ENCODE measurements at regions not wholly inside any gene's neighbourhood (a gene's known extent, or its start where the extent isn't known, plus 50 kb on each side); places are given as distances from the start of the nearest gene placed in this dataset.

- TF ChIP-seq, protein P1, sequence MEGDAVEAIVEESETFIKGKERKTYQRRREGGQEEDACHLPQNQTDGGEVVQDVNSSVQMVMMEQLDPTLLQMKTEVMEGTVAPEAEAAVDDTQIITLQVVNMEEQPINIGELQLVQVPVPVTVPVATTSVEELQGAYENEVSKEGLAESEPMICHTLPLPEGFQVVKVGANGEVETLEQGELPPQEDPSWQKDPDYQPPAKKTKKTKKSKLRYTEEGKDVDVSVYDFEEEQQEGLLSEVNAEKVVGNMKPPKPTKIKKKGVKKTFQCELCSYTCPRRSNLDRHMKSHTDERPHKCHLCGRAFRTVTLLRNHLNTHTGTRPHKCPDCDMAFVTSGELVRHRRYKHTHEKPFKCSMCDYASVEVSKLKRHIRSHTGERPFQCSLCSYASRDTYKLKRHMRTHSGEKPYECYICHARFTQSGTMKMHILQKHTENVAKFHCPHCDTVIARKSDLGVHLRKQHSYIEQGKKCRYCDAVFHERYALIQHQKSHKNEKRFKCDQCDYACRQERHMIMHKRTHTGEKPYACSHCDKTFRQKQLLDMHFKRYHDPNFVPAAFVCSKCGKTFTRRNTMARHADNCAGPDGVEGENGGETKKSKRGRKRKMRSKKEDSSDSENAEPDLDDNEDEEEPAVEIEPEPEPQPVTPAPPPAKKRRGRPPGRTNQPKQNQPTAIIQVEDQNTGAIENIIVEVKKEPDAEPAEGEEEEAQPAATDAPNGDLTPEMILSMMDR (IDR thresholded peaks at IDR 0.05), result no peak
- TF ChIP-seq POLR2A (IDR thresholded peaks at IDR 0.05), result no peak
These were observed 360.7 kb upstream of the ETAA1 start for GRCh38 chr2:67036444-67036843.

Measured in esophagus squamous epithelium (tissue), 4 donors.